ENCODE measurements at regions not wholly inside any gene's neighbourhood (a gene's known extent, or its start where the extent isn't known, plus 50 kb on each side); places are given as distances from the start of the nearest gene placed in this dataset.

DNA sequence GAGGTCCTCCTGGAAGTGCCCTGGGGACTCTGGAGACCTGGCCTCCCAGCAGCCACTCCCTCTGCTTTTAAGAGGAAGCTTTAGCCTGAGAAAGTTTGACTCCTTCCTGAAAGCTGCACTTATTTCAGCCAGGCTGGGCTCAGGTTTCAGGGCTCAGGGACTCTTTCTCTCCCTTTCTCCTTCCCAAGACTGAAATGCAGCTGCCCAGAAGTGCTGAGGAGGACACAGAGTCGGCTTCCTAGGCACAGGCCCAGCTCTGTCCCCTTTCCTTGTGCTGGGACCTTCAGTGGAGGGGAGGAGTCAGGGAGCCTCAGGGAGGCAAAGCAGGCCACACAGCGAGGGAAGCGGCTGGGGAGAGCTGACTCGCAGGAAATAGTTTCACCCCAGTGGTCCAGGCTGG lies 137.3 kb downstream of the NAV1 start:
- Histone ChIP-seq H4K20me1 (ENCODE audit: insufficient read depth) (no peaks in the 10 kb centered on the region), H3K9ac (ENCODE audit: low read length) (no peak overlapping the region), H3K79me2 (ENCODE audit: insufficient read depth, low read length) (no peaks in the 10 kb centered on the region), H3K9me3 (ENCODE audit: control insufficient read depth in 1 of 2, insufficient read depth in 1 of 2, low read depth in 1 of 2, low read length in 2 of 2) (no peaks in the 10 kb centered on the region), H3K36me3 (ENCODE audit: control insufficient read depth in 1 of 2, insufficient read depth in 2 of 2, low read length in 2 of 2) (no peaks in the 10 kb centered on the region), H3K9me2 (ENCODE audit: insufficient read depth) (no peaks in the 10 kb centered on the region), H3K4me3 (replicated peaks in 1 of 2; ENCODE audit: low read depth in 1 of 2, low read length in 2 of 2) (no peak overlapping the region), H3K27me3 (ENCODE audit: insufficient read depth, low read length) (no peaks in the 10 kb centered on the region), H2AFZ (ENCODE audit: low read depth, low read length, poor library complexity, severe bottlenecking) (no peak overlapping the region), H3K4me1 (ENCODE audit: control insufficient read depth in 1 of 2, insufficient read depth in 2 of 2, low read length in 2 of 2) (peaks cover 8 to 15% of the 10 kb centered on the region in 2 experiments; a peak in 3 of 4 replicates), H3K4me2 (ENCODE audit: low read length) (peak overlapping the region; percentile 54), H3K27ac (ENCODE audit: low read depth, low read length) (no peak overlapping the region; the same call in 1 of the 2 replicates)
- TF ChIP-seq ZFX (IDR thresholded peaks at IDR 0.05) (no peak), POLR2AphosphoS5 (IDR thresholded peaks at IDR 0.05; ENCODE audit: low read depth, low read length) (no peak), EZH2phosphoT487 (IDR thresholded peaks at IDR 0.05; ENCODE audit: borderline replicate concordance) (no peak), CEBPB (IDR thresholded peaks at IDR 0.05; ENCODE audit: low read depth) (no peak), ELF1 (IDR thresholded peaks at IDR 0.05; ENCODE audit: borderline replicate concordance, low read depth) (no peak), SIN3A (IDR thresholded peaks at IDR 0.05; ENCODE audit: low read depth) (no peak), POLR2A (IDR thresholded peaks at IDR 0.05; ENCODE audit: borderline replicate concordance, extremely low read depth, insufficient read depth, insufficient read length) (no peak), EGR1 (IDR thresholded peaks at IDR 0.05; ENCODE audit: low read depth) (no peak), SRF (IDR thresholded peaks at IDR 0.05; ENCODE audit: low read depth) (no peak), YY1 (IDR thresholded peaks at IDR 0.05; ENCODE audit: extremely low read depth, insufficient replicate concordance, low read depth, low read length) (no peak)
- TF ChIP-seq, protein P1, sequence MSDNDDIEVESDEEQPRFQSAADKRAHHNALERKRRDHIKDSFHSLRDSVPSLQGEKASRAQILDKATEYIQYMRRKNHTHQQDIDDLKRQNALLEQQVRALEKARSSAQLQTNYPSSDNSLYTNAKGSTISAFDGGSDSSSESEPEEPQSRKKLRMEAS (IDR thresholded peaks at IDR 0.05): no peak
- TF ChIP-seq, protein P2, sequence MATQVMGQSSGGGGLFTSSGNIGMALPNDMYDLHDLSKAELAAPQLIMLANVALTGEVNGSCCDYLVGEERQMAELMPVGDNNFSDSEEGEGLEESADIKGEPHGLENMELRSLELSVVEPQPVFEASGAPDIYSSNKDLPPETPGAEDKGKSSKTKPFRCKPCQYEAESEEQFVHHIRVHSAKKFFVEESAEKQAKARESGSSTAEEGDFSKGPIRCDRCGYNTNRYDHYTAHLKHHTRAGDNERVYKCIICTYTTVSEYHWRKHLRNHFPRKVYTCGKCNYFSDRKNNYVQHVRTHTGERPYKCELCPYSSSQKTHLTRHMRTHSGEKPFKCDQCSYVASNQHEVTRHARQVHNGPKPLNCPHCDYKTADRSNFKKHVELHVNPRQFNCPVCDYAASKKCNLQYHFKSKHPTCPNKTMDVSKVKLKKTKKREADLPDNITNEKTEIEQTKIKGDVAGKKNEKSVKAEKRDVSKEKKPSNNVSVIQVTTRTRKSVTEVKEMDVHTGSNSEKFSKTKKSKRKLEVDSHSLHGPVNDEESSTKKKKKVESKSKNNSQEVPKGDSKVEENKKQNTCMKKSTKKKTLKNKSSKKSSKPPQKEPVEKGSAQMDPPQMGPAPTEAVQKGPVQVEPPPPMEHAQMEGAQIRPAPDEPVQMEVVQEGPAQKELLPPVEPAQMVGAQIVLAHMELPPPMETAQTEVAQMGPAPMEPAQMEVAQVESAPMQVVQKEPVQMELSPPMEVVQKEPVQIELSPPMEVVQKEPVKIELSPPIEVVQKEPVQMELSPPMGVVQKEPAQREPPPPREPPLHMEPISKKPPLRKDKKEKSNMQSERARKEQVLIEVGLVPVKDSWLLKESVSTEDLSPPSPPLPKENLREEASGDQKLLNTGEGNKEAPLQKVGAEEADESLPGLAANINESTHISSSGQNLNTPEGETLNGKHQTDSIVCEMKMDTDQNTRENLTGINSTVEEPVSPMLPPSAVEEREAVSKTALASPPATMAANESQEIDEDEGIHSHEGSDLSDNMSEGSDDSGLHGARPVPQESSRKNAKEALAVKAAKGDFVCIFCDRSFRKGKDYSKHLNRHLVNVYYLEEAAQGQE (IDR thresholded peaks at IDR 0.05; ENCODE audit: low read depth): no peak
- TF ChIP-seq, protein P3, sequence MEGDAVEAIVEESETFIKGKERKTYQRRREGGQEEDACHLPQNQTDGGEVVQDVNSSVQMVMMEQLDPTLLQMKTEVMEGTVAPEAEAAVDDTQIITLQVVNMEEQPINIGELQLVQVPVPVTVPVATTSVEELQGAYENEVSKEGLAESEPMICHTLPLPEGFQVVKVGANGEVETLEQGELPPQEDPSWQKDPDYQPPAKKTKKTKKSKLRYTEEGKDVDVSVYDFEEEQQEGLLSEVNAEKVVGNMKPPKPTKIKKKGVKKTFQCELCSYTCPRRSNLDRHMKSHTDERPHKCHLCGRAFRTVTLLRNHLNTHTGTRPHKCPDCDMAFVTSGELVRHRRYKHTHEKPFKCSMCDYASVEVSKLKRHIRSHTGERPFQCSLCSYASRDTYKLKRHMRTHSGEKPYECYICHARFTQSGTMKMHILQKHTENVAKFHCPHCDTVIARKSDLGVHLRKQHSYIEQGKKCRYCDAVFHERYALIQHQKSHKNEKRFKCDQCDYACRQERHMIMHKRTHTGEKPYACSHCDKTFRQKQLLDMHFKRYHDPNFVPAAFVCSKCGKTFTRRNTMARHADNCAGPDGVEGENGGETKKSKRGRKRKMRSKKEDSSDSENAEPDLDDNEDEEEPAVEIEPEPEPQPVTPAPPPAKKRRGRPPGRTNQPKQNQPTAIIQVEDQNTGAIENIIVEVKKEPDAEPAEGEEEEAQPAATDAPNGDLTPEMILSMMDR (IDR thresholded peaks at IDR 0.05 in 2 of 3, conservative IDR thresholded peaks at IDR 0.05 in 1 of 3; ENCODE audit: borderline replicate concordance in 1 of 3, insufficient read depth in 1 of 3, low read depth in 2 of 3, low read length in 2 of 3): no peak
- DNase-seq (ENCODE audit: low read depth, low spot score): no peak
- intact Hi-C loops (cut with micrococcal nuclease): no loop called here
- ChIA-PET CTCF (no interaction called here), RAD21 (ENCODE audit: low non-redundant PET in 1 of 2, low total read pairs in 2 of 2, uncharacterized antibody in 2 of 2, unreplicated experiment in 2 of 2) (no interaction called here), POLR2A (no interaction called here)
- BruUV-seq (replicated peaks): no TSS peak
- peak; percentile 71 for ATAC-seq
